ENCODE measurements at regions not wholly inside any gene's neighbourhood (a gene's known extent, or its start where the extent isn't known, plus 50 kb on each side); places are given as distances from the start of the nearest gene placed in this dataset.
A peak's percentile ranks its signal among the peaks of the same experiment; 100 is the strongest.

DNA sequence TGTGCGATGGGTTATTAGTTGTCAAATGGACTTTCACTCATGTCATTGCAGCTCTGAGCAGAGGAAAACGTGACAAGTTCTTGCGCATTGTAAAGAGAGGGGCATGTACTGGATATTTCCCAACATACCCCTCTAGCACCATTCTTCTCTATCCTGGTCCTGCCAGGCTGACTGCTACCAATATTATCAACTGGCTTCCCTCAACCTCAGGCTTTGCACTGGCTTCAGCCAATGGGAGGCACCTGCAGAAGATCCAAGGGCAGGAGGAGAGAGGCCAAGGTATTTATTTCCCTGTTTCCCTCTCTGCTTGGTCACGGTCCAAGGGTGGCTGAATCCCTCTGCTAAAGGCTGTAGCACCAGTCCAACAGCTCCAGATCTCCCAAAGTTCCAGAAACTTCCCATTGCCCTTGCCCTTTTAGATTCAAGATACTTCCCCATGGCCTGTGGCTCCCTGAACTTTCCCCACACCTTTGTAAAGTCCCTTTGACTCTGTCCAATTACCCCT lies 175.6 kb upstream of the NECTIN1 start:
- no peak for ATAC-seq

DNA sequence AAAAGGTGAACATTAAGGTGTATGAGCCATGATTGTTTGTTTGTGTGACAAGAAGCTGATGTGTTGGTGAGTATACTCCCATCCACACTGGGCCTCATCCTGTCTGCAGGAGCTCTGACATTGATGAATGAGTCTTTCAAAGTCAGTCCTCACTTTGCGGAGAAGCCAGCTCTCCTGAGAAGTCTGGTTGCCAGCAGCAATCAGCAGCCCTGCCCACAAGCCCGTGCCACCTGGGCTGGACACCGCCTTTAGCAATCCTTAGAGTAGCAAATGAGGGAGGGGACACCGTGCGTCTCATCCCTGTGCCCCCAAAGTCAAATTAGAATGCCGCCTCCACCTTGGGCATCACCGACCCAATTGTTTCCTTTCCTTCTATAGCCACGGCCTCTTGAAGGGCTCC lies 174.8 kb upstream of the NECTIN1 start:
- no peak for ATAC-seq

DNA sequence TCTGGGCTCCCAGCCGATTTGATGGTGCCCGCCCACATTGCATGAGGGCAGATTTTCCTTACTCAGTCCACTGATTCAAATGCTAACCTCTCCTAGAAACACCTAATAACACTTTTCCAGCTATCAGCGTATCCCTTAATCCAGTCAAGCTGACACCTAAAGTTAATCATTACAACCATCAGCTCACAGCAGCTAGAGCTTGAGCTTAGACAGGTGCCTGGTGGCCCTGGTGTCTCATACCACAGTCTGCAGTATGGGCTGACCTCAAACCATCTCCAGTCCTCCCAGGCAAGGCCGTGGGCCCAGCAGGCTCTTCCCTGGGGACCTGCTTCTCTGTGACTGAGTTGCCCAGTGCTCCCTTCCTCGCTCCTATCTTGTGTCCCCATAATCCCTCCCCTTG lies 174.4 kb upstream of the NECTIN1 start:
- no peak for ATAC-seq

DNA sequence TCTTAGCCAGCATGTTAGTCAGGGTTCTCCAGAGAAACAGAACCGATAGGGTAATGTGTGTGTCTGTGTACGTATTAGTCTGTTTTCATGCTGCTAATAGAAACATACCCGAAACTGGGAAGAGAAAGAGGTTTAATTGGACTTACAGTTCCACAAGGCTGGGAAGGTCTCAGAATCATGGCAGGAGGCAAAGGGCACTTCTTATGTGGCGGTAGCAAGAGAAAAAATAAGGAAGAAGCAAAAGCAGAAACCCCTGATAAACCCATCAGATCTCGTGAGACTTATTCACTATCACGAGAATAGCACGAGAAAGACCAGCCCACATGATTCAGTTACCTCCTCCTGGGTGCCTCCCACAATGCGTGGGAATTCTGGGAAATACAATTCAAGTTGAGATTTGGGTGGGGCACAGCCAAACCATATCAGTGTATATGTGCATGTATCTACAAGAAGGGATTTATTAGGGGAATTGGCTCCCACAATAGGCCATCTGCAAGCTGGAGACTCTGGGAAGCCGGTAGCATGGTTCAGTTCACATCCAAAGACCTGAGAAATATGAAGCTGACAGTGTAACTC lies 173.7 kb upstream of the NECTIN1 start:
- peak; percentile 59 for ATAC-seq

DNA sequence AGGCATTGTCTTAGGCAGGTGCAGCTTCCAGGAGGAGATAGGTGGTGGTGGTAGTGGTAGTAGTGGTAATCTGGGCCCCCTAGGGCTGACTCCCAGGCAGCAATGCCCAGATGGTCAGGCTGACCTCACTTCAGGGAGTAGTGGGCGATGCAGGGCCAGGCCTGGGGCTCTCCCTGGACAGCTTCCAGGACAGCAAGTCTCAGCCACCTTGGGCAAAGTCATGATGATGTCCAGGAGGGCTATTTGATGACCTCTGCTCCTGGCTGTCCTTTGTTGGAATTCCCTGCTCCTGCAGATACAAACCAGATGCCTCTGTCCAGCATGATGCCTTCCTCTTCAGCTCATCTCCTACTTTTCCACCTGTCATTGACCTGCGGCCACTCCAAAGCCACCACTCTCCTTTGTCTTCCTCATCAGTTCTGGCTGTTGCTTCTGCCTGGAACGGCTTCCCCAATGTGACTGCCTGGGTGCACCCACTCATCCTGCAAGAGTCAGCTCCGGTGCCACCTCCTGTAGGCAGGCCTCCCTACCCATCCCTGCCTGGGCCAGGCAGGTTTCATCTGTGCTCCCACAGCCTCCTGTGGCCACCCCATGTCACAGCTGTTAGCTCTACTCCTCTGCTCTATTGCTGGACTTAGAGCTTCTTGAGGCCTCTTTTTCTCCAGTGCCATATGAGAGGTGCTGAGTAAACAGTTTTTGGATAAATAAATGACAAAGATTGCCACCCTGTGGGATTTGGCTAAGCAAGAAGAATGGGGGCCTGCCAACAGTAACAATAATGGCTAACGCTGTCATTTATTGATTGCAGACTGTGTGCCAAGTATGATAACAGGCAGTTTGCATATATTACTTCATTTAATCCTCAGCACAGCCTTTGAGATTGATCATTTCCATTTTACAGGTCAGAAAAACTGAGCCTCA lies 172.9 kb upstream of the NECTIN1 start:
- ATAC-seq: no peak

DNA sequence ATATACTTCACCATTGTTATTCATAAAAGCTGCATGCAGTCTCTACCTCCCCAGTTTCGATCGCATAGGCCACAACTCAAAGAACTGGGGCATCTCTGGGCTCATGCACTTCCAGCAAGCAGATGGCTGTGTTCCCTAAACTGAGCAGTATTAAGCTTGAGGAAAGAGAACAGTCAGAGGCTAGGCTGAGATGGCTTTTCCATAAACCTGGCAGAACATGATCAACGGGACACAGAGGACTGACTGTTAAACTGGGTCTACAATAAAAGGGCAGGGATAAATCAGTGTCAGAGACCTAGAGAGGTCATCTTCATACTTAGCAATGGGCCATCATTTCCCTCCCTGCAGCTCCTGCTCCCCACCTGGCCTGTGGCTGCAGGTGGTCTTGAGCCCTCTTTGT lies 171.0 kb upstream of the NECTIN1 start:
- ATAC-seq: no peak

DNA sequence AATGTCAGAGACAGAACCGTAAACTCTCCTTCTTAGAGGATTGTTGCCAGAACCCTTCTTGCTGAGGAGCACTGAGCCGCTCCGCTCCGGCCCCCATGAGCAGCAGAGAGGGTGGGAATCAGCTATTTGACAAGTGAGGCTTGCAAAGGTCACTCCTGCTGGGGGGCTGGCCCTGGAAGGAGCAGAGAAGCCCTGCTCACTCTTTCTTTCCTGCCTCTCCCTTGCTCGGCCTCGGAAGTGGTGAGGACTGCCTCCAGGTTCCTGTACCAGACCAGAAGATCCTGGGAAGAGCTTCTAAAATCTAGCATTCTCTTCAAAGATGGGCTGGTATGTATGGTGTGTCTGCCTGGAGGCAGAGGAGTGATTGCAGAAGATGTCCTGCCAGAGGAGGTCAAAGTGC lies 168.6 kb upstream of the NECTIN1 start:
- ATAC-seq: no peak

DNA sequence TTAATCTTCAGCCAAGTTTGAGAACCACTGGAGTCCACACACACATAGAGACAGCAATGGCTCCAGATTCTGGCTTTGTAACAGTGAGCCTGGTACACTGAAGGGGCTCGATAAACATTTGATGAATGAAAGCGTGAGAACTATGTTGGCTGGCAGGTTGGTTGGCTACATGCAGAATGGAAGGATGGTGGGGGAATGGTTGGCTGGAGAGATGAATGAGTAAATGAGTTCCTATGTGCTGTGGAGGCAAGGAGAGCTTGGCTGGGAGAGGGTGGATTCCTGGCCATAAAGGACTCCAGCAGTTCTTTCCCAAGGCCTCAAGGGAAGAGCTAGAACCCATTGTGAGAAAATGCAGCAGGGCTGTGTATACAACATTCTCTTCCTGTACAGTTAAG lies 168.0 kb upstream of the NECTIN1 start:
- ATAC-seq: no peak

DNA sequence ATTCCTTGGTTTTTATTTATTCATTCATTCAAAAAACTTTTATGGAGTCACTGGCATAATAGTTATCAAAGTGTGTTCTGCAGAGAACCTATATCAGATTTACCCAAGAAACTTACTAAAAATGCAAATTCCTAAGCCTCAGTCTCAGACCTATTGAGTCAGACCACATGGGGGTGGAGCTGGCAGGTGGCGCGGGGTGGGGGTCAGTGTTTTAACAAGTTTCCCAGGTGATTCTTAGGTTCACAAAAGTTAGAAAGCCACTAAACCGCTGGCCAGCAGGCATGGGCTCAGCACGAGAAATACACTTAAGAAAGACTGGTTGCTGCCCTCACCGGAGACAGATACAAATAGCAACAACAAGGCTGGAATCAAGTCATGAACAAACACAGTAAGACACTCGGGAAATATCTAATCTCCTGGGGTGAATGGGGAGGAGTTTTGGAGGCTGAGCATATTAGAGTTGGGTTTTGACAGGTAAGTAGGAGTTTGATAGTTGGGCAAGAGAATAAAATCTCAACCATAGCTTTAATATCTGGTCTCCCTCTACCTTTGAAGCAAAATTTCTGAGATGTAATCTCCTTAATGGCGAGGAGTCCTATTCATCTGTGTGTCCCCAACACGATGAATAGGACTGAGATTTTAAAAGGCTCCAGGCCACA lies 167.5 kb upstream of the NECTIN1 start:
- ATAC-seq: no peak

DNA sequence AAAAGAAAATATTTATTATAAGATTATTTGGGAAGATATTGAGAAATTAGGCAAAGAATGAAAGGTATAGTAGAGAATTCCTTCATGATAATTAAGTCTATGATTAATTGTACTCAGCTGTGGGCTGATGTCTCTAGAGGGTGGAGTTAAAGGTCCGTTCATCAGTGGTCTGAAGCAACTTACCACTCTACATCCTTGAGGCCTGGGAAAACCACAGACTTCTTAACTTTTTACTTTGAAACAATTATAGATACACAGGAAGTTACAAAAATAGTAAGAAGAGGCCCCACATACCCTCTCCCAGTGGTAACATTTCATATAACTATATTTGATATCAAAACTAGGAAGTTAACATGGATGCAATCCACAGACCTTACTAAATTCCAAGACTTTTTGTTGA lies 167.0 kb upstream of the NECTIN1 start:
- no peak for ATAC-seq

DNA sequence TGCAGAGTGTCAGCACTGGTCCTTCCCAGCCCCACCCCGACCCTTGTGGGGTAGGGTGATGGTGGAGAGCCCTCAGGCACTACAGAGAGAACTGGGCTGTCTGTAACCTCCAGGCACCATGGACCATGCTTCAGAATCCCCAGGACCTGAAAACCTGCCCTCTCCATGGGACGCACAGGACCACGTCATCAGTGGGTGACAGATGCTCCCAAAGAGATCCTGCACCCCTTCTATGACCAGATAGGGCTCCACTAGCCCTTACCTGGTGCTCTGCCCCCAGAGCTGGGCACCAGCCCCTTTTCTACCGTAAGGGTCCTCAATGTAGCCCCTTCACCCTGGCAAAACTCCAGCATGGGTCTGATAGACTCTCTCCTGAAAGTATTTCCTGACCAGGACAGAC lies 165.9 kb upstream of the NECTIN1 start:
- ATAC-seq: no peak

DNA sequence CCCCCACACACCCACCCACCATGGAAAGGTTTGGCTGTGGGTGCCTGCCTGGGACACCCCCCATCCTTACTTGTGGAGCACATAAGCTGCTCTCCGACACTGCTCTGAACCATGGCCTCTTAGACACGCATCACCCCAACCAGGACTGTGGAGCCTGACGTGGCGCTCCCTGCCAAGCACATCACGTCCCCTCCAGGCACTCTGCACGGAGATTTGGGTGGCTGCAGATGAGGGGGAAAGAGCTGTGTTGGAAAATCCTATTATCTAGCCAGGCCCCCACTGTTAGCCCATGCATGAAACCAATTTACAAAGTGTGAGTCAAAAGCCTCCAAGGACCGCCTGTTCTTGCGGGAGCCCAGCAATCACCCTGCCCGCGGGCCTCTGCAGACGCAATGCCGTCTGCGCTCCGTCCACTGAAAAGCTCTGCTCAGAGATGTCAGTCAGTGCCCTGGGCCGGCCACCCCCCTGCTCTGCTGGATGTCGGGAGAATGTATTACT lies 163.4 kb upstream of the NECTIN1 start:
- no peak for ATAC-seq

DNA sequence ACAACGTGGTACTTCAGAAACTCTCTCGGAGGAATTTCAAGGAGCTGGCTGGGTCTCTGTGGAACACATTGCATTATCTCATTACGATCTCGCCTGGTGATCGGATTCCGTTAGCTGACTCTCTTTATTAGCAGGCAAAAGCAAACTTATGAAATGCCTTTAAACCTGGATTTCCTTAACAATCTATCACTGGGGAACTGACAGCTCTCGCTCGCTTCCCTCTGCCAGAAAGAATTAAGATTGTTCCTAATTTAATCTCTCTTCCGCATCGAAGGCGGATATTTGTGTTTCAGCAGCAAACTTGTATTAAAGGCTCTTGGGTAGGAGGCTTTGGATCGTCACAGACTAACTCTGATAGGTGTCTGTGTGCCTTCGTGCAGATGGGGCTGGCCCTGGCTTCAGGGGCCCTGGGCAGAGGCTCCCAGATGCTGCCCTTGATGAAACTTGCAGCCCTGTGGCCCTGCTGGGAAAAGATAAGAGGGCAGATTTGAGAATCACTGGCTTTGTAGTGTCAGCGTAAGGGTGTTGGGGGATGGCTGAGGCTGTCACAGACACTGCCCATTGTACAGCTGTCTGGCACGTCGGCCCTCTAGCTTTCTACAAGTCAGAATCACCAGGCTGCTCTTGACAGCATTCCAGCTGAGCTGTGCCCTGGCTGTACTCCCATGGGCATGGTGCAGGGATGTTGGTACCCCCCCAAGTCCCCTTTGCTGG lies 162.2 kb upstream of the NECTIN1 start:
- no peak for ATAC-seq

DNA sequence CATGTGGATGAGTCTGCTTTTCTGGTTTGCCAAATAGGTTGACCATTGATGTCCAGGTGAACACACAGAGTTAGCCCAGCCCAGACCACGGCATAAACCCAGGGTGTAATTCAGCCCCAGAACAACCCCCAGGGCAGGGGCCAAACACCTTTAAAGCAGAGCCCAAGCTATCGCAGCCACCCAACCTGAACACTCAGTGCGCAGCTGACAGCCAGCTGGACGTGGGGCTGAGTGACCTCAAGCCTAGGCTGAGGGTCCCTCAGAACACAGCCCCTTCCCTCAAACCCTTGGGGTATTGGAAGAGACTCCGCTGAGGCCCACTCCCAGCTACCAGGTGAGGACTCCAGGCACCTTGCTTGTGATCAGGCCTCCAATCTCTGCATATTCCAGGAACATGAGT lies 161.5 kb upstream of the NECTIN1 start:
- ATAC-seq: no peak

DNA sequence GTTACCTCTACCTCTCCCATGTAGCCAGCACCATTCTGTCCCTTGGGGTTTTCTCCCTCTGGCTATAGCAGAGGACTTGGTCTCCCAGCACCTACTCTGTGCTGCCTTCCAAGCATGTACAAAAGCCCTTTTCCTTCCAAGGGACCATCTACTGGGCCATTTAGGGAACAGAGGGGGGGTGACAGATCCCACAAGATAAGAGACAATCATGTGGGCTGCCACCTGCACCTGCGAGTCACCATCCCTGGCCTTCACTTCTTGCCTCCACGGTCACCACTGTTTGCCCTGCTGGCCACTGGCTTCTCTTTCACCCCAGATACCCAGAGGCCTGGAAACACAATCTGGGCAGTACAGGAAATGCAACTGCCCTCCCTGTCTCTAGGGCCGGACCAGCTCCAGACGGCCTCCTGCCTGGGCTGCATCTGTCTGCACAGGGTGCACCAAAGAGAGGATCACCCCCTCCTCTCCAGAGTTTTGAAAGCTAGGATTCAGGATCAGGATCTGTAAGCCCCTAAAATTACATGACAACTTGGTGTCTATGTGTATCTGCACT lies 160.8 kb upstream of the NECTIN1 start:
- no peak for ATAC-seq

DNA sequence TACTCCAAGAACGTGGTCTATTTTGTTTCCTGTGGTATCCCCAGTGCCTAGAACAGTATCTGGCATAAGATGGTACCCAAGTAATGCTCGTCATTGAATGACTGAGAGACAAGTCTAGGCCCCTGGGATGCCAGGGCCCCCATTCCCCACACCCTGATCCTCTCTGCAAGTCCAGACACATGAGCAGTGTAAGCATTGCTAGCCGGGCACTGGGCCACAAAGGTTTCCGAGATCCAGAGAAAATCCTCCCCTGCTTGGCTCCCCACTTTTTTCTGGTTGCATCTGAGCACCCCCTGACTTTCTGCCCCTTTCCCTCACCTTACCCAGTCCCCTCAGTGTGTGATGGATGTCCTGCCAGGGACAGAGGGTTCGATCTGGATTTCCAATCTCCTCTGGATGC lies 160.1 kb upstream of the NECTIN1 start:
- ATAC-seq: no peak

DNA sequence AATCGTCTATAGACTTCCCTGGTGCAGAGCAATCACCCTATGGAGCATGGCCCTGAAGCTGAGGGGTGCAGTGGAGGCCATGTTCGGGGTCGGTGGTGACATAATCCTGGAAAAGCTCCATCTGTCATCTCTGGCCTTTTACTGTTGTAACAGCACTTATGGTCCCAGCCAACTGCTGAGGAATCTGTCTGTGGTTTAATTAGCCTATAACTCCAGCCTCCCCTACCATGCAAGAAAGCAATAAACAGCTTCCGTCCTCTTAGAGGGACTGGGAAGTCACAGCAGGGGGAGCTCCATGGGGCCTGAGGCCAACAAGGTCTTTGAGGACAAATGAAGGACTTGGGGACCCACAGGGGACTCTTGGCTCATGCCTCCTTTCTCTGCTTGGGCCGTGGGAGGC lies 159.1 kb upstream of the NECTIN1 start:
- no peak for ATAC-seq

DNA sequence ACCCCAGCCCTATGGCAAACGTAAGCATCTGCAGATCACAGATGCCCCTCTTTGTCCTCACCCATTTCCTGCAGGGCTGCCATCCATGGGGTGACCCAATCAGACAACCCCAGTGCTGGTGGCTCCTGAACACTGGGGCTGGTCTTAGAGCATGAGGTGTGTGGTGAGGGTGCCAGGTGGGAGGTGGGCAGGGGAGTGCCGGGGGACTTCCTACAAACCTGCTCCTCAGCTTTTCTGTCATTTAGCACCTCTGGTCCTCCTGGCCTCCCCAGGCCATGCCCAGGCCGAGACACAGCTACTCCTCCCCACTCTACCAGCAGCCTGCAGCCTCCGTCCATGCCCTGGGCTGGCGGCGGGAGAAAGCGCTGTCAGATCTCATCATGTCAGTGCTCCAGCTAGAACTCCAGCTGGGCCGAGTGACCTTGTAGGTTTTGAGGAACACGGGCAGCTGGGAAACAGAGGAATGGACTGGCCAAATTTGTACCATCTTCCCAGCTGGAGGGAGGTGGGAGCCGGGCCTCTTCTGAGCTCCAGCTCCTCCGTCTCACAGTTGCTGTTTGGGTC lies 157.7 kb upstream of the NECTIN1 start:
- ATAC-seq: no peak

DNA sequence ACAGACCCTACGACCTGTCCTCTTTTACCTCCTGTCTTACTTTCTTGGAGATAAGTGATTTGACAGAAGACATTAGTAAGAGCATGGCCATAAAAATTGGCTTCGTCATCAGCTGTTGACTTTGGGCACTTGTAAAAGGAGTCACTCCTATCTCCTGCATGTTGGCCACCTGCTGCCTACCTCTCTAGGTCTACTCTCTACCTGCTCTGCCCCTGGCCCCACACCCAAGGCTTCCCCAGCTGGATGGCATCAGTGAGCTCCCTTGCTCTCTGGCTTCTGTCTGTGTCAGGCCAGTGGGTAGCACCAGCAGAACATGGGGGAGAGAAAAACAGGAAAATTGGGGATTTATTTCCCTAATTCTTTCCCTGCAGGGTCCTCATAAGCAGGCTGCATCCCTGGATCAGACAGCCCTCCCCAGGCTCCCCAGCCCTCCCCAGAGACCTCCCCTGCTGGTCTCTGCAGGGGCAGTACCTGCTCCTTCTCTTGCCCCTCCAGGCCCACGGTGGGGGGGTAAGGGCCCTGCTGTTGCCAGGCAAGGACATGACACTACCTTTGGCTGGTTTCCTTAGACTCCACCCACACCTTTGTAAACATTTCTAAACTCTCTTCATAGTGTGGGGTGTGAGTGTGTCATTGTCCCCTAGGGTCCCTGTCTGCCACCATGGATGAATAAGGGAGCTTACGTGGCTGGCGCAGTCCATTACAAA lies 157.0 kb upstream of the NECTIN1 start:
- ATAC-seq: peak; percentile 17

DNA sequence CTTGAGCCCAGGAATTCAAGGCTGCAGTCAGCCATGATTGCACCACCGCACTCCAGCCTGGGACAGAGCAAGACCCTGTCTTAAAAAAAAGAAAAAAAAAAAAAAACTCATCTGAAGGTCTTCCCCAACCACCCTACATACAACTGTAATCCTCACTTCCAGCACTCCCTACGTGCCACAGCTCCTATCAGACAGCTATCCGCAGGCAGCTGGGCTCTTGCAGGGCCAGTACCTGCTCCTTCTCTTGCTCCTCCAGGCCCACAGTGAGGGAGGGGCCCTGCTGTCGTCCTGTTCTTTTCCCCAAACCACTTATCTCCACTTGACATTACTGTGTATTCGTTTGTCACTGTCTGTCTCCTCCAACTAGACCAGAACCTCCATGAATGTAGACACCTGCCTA lies 156.1 kb upstream of the NECTIN1 start:
- no peak for ATAC-seq

DNA sequence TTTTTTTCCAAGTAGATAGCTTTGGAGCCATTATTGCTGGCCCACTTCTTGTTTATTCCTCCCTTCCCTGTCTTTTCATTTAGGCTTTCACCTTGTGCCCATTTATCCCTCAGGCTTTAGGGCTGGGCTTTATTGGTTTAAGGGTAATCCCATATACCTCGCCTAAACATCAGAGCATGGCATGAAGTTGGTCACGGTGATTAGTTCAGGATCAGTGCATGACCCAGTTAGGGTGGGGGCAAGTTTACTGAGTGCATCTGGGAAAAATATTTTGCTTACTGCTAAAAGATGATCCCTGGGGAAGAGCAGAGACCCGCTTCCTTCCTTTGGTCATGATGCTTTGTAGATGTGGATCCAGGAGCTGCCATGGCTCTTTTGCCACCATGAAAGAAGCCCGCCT lies 153.3 kb upstream of the NECTIN1 start:
- no peak for ATAC-seq

DNA sequence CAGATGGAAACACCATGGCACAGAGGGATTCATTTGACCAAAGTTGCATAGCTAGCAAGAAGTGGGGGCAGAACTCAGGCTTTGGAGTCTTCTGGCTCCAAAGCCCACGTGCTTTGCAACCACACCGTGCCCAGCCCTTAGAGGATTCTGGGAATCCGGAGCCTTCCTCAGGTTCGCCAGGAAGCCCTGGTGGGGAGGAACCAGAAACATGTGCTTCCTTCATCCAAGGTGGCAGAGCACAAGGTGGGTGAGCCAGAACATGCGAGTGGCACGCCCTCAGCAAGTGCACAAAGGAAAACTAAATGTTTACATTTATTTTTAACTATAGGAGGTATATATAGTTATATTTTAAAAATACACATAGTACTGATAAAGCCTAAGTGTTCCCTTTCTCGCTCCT lies 151.9 kb upstream of the NECTIN1 start:
- no peak for ATAC-seq

Data from esophagus mucosa (tissue), 1 donor.